MM.1S (cell line): ENCODE measurements at regions not wholly inside any gene's neighbourhood (a gene's known extent, or its start where the extent isn't known, plus 50 kb on each side); places are given as distances from the start of the nearest gene placed in this dataset.

Source experiments
- CTCF ChIP-seq: fragments of 300-600 bp; sonication (generic); IDR thresholded peaks from 2 replicates; pipeline ENCODE4 v1.5.1; 2016; ENCODE audit warnings: antibody characterized with exemption, low read length, mixed read lengths
- EZH2 ChIP-seq: fragments of 300-600 bp; sonication (generic); optimal IDR thresholded peaks from 2 replicates; pipeline ENCODE3; 2017; ENCODE audit warnings: low read depth, mild to moderate bottlenecking, antibody characterized with exemption, low read length, mixed read lengths

- TF ChIP-seq CTCF (no peak), EZH2 (no peak)
Observed at GRCh38 chr4:165698272-165698671, 174.8 kb upstream of the TLL1 start.
